GM19468 (cell line): ENCODE measurements at regions not wholly inside any gene's neighbourhood (a gene's known extent, or its start where the extent isn't known, plus 50 kb on each side); places are given as distances from the start of the nearest gene placed in this dataset.
"Not testable (repeated sequence)": the region's sequence is repeated elsewhere in the genome, so short reads cannot be mapped to it uniquely, and the experiment has no call there.

ENCODE experiments used
- ATAC-seq: cut with Tn5 transposase; IDR thresholded peaks from one replicate; pipeline ENCODE4 v1.9.1; 2021; ENCODE audit warnings: mild to moderate bottlenecking, moderate library complexity, moderate number of reproducible peaks; ENCODE audit not compliant: unreplicated experiment; ENCODE audit errors: extremely low read depth

DNA sequence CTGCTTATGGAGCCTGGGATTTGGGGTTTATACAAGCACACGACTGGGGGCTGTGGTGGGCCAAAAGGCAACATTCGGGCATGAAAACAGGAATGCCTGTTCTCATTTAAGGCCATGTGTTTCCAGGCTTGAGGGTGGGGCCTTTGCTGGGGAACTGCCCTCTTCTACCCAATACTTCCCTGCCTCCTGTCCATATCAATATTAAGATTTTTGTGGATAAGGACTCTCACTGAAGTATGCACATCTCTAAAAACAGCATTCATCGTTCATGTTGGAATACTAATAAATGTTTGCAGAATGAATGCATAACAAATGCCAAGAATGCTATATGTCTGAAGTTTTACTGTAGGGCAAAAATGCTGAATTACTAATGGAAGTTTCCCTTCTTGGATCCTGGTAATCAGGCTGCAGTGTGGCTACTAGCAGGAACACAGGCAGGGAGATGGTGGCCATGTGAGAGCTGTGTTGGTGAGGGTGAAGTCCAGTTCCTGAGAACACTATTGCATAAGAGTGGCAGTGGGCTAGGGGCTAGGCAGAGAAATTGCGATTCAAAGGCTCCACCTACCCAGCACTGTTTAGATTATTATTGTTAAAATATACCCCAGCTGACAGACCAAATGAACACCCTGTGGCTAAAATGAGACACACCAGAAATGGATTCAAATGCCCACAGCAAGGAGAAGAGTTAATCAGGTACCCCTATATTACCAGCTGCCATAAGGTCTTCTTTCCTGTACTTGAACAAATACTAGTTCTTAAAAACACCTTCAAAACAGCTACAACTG is 644.3 kb downstream of the EPM2A start:
- ATAC-seq = no peak

DNA sequence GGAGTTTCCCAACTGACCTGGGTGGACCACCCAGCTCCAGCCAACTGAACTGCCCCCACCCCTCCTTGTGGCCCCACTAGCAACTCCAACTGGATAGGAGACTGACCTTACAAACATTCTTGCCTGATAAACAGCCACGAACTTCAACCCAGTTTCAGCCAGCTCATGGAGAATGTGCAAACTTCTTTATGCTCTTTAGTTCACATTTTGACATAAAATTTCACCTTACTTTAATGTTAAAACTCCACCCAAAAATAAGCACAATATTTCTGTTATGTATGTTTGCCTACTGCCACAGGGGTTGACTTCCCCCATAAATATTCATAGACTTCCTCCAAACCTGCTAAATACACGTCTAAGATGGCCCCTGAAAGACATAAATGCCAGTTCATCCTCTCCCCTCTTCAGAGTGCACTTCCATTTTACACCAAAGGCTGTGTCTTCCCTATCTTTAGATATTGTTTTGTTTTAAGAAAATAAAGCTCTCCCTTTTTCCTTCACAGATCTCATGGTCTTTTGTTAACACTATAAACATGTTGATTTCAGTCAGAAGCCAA is 643.7 kb downstream of the EPM2A start:
- no peak for ATAC-seq

DNA sequence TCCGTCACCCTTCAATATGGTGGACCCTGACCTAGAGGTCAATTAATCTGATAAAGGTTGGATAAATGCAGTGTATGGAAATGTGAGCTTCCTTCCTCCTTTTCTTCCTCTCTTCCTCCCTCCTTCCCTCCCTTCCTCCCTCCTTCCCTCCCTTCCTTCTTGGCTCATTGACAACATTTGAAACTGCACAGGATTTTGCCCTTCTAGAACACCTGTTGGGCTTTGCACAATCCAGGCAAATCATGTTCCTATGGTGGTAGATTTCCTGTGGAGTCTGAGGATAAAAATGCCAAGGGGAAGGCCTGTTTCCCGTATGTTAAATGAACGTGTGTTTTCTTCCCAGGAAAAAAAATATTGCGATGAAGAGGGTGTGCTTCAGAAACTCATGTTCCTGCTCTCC is 642.8 kb downstream of the EPM2A start:
- no peak for ATAC-seq

DNA sequence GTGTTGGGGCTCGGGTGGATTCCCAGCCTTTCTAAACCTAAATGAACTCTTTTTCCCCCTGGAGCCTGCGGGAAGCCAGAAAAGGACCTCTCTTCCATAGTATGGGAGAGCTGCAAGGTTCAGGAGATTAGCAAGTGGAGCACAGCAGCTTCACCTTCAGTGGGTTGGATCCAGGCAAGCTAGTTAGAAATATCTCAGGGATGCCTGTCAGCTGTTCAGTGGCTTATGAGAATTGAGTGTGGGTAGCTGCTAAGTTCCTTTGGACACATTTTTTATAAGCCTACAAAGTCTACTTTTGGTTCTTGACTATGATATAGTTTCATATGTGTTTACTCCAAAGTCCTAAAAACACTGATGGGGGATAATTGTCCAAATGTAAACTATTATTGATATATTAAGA is 642.1 kb downstream of the EPM2A start:
- ATAC-seq = no peak

DNA sequence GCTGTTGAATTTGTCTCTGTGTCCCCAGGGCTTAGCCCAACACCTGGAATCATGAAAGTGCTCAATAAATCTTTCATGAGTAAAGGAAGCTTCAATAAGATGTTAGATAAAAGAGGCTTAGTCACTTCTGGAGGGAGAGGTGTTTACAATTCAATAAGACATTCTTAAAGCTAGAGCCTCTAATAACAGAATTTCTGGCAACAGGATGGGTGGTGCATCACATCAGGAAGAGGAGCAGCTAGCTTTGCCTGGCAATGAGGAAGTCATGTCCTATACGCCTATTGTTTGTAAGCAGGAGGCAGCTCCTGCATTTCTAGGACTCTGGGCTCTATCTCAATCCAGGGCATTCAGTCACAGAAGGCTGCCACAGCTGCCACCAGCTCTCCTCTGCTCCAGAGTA is 638.5 kb downstream of the EPM2A start:
- no peak for ATAC-seq

DNA sequence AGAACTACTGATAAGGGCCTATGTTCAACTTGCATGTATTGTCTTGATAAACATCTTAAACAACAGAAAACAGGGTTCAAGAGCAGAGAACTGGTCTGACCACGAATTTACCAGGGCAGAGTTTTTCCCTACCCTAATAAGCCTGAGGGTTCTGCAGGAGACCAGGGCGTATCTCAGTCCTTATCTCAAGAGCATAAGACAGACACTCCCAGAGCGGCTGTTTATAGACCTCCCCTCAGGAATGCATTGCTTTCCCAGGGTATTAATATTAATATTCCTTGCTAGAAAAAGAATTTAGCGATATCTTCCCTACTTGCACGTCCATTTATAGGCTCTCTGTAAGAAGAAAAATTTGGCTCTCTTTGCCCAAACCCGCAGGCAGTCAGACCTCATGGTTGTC is 637.2 kb downstream of the EPM2A start:
- not testable (repeated sequence) for ATAC-seq

DNA sequence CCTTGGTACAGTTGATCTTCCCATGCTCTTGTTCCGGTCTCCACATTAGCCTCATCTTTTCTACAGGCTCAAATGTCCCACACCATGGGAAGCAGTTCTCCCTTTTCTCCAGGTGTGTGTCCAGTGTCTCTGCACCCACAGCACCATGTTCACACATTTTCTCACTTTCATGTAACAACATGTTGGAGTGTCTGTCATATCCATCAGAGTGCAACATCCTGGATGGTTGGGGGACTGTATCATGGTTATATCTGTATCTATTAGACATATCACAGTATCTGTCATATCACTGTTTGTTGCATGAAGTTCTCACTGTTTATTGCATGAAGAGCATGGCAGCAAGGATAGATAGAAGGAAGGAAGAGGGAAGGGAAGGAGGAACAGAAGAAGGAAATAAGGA is 635.6 kb downstream of the EPM2A start:
- no peak for ATAC-seq

DNA sequence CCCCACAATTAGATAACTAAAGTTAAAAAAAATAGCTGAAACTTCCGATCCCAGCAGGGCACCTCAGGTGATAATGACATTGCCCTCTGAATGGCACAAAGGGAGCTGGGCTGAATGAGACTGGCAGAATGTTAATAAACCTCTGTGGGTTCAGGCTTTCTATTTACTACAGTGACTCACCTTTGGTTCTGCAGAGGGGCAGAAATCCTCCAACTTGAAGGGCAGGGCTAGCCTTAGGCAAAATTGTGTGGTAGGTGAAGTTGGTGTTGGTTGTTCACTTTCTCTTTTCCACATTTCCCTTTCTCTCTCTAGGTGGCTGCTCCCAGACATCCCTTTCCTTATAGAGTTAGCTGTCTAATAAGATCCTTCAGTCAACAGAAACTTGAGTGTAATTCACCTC is 625.2 kb downstream of the EPM2A start:
- no peak for ATAC-seq

DNA sequence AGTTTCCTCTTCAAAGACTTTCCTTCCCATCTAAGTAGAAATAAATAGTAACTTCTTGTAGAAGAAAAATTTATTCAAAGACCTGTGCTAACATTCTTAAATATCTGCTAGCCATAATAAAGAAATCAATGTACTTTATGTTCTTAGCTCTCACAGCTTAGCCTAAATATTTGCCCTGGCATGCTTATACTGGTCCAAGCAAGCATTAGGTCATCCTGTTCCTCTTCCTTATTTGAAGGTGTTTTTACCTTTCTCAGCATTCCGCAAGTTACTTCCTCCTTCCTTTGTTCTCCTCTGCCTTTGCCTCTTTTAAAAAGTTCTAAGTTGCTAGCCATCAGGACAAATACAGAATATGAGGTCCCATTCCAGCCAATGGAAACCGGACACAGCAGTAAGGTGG is 623.9 kb downstream of the EPM2A start:
- ATAC-seq = not testable (repeated sequence)

DNA sequence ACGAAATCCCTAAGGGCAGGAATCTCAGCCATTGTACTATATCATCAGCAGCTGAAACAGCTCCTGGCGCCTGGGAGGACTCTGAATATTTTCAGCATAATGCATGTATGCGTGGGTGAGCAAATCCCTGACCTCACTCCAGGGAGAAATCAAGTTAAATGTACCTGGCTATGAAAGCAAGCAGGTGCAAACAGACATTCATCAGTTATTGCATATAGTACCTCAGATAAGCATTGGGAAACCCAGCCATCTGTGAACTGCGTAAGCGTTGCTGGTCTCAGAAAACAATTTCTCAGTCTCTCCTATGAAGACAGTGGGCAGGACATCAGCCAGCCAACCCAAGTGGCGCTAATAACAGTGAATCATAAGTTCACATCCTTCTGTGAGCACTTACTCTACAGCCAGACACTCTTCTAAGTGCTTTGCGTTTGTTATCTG is 622.6 kb downstream of the EPM2A start:
- ATAC-seq = no peak

DNA sequence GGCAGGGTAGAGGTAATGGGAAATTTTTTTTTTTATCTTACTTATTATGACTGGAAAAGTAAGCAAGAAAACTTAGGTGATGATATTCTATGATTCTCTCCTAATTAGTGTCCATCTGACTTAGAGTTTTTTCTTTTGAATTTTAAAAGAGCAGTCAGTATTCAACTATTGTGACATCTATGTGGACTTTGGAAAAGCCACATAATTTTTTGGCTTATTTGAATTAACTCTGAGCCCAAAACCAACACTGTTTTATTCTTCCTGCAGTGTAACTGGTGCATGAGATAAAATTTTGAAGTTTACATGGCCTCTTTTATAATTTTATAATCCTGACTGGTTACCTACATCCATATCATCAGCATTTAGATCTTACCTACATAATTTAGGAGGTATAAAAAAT is 619.7 kb downstream of the EPM2A start:
- ATAC-seq = no peak

DNA sequence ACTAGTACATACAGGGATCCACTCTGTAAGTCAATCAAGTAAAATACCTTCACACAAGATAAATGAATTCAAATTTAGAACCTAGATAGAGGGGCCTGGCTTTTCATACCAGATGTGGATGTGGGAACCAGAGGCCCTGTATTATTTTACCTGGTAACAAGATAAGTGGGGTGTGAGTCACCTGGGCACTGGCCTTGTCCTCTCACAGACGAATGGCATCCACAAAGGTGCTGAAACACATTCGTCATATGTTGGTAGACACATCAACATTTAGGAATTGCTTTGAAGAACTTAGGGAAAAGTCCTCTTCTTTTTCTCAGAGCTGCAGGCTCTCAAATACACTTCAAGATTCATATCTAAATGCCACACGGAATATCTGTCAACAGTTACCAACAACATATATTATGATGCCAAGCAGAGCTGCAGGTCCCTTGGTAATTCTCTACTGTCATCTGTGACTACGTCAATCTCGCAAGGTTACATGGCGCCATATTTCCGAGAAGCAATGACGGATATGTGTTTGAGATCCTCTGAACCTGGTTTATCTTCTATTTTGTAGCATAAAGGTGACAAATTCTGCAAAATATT is 618.6 kb downstream of the EPM2A start:
- ATAC-seq = no peak

DNA sequence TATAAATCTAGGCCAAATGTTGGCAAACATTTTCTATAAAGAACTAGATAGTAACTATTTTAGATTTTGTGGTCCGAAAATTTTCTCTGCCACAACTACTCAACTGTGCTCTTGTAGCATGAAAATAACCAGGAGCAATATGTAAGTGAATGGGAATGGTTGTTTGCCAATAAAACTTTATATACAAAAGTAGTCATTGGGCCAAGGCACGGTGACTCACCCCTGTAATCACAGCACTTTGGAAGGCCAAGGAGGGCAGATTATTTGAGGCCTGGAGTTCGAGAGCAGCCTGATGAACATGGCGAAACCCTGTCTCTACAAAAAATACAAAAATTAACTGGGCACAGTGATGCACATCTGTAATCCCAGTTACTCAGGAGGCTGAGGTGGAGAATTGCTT is 617.1 kb downstream of the EPM2A start:
- no peak for ATAC-seq

DNA sequence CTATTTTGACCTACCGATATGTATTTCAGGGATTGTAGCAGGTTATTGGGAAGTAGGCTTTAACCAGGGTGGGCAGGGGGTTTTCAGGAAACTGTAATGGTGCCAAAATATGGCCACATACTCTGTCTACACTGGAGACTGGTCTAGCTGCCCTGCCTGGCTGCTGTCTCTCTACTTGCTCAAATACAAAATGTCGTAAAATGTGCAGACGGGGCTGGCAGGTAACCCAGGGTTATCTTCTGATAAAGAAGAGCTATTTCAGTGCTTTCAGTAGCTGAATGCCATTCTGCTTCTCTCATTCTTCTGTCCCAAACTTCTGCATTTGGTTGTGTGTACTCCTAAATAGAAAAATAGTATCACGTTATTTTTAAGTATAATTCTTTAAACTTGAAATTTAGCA is 616.2 kb downstream of the EPM2A start:
- no peak for ATAC-seq

DNA sequence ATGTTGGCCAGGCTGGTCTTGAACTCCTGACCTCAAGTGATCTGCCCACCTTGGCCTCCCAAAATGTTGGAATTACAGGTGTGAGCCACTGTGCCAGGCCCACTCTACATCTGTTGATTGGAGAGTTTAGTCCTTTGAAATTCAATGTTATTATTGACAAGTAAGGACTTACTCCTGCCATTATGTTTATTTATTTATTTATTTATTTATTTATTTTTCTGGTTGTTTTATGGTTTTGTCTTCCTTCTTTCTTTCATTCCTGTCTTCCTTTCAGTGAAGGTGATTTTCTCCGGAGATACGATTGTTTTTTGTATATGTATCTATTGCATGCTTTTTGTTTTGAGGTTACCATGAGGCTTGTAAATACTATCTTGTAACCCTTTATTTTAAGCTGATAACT is 602.6 kb downstream of the EPM2A start:
- ATAC-seq = no peak

DNA sequence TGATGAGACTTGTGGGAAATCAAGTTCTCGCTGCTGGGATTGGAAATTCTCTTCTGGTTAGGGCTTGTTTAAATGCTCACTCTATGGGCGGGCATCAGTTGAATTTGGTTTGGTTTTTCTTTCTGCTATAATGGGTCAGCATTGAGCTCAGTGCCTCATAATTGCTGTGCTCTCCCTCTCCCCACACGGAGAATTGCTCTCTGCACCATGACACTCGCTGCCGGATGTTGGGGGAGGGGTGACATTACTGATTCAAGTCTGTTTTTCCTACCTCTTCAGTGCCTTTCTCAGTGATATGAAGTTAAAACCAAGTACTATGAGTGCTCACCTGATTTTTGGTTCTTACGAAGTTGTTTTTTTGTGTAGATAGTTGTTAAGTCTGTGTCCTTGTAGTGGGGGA is 599.6 kb downstream of the EPM2A start:
- no peak for ATAC-seq

DNA sequence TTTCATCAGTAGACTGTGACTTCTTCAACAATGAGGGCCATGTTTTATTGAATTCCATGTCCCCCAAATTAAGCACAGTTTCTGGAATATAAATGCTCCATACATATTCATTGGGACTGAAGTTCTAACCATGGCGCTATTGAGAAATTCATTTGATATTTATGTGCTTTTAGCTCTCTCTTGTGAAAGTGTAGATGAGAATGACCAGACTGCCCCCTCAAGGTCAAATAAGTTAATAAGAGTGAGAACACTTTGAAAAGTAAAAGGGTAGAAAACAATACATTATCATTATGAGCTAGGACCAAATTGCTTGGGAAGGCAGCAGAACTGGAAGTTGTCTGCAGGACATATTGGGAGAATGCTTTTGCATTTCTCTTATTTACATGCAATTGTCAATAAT is 597.9 kb downstream of the EPM2A start:
- no peak for ATAC-seq

DNA sequence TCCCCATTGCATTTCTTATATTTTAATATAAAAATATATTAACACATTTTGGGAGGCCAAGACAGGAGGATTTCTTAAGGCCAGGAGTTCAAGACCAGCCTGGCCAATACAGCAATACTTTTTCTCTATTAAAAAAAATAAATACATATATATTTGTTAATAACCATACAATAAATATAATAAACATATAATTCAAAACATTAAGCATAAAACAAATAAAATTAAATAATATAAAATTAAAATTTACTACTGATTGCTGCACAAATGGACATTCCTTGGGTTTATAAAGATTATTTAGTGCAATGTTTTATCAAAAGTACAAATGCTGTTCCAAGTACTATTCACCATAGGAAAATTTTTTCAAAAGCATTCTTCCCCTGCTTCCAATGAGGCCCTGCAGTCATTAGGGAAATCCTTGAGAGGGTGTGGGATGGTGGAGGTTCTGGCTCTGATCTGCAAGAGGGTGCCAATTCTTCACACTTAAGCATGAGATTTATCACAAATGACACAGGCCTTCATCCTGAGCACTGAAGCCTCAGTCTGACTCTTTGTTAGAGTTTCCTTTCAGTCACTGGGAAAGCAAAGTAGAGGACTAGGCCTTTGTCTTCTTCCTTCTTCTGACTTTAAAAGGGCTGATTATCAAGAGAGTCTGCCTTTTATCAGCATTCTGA is 596.7 kb downstream of the EPM2A start:
- no peak for ATAC-seq

DNA sequence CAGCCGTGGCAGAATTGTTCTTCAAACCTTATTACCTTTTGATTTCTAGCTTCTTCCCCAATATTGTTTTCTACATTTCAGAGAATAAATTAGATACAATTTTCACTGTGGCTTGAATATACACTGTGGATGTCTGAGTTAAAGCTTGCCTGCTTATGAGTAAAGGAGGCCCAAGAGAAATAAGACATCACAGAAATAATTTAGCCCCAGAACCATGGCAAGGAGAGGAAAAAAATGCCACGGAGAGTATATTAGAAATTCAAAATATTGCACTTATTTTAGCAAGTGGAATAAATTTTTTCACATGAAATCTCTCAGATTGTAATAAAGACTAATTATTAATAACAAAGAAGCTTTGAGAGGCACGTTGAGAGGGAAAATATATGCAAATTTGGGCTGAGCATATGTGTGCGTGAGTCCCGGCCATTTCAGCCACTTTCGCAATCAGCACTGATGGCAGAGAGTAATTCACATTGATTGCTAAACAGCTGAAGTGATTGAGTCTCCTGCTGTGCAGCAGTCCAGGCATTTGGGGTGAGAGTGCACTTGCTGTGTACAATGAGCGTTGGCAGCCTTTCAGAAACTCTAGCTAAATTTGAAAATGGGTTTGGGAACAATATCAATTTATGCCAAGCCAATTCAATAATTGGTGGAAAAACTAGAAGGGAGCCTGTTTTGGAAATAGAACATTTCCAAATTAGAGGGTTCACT is 596.0 kb downstream of the EPM2A start:
- no peak for ATAC-seq

DNA sequence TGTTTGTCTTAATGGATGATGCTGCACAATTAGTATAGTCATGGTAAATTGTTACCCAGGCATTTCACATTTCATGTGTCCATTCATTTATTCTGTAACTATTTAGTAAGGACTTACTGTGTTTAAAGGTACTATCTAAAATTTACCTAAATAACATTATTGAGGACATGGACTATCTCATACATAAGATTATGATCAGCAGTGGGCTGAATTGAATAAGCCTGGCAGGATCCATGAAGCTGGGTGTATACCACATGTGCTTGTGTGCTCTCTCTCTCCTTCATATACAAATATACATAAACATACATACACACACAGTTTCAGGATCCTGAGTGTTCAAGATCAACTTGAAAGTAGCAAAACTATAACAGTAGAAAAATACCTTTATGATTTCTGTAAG is 595.4 kb downstream of the EPM2A start:
- no peak for ATAC-seq

DNA sequence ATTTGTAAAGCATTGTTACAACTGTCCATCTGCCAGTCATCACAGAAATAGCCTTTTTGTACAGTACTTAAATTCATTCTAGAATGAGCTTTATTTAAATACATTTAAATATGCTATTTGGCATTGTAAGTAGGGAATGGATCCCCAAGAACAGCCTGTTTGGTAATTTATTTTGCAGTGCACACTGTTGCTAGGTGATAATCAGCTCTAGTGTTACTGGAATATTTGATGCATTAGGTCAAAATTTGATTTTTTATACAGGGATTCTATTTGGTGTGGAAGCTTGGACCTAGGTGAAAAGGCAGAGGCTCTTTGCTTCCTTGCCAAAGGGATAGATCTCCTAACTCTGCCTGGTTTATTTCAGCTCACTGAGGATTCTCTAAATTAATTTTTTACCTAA is 593.7 kb downstream of the EPM2A start:
- no peak for ATAC-seq
